DMS153 treated with DMSO at 0.1 percent for 48 hours (cell line): ENCODE measurements at regions not wholly inside any gene's neighbourhood (a gene's known extent, or its start where the extent isn't known, plus 50 kb on each side); places are given as distances from the start of the nearest gene placed in this dataset.

ENCODE experiments used
- DNase-seq: peaks from one replicate; lab custom pipeline; 2025; ENCODE audit not compliant: unreplicated experiment; lab: John Stamatoyannopoulos, UW

- no peak for DNase-seq
These were observed 70.1 kb upstream of the TENT5A start for GRCh38 chr6:81822568-81822967.

GRCh38 chr6:81821449-81821848, 69.0 kb upstream of the TENT5A start:
- DNase-seq = no peak

- DNase-seq = no peak
These were observed 68.5 kb upstream of the TENT5A start for GRCh38 chr6:81820980-81821379.

- no peak for DNase-seq
These were observed 67.9 kb upstream of the TENT5A start for GRCh38 chr6:81820422-81820821.

GRCh38 chr6:81819767-81820166, 67.3 kb upstream of the TENT5A start:
- DNase-seq = no peak

GRCh38 chr6:81818901-81819361, 66.5 kb upstream of the TENT5A start:
- no peak for DNase-seq

GRCh38 chr6:81816380-81816779, 63.9 kb upstream of the TENT5A start:
- peak; percentile 51 for DNase-seq

GRCh38 chr6:81814370-81815076, 62.0 kb upstream of the TENT5A start:
- DNase-seq = no peak

- DNase-seq = no peak
These were observed 60.8 kb upstream of the TENT5A start for GRCh38 chr6:81813305-81813704.

- DNase-seq = no peak
These were observed 59.9 kb upstream of the TENT5A start for GRCh38 chr6:81812401-81812800.

- peak; percentile 43 for DNase-seq
These were observed 56.5 kb upstream of the TENT5A start for GRCh38 chr6:81808851-81809570.

- peak; percentile 95 for DNase-seq
These were observed 54.5 kb upstream of the TENT5A start for GRCh38 chr6:81806793-81807565.

- DNase-seq = no peak
These were observed 49.9 kb upstream of the TENT5A start for GRCh38 chr6:81802356-81802755.
